ENCODE measurements at regions not wholly inside any gene's neighbourhood (a gene's known extent, or its start where the extent isn't known, plus 50 kb on each side); places are given as distances from the start of the nearest gene placed in this dataset.
"Not testable (repeated sequence)": the region's sequence is repeated elsewhere in the genome, so short reads cannot be mapped to it uniquely, and the experiment has no call there.

DNA sequence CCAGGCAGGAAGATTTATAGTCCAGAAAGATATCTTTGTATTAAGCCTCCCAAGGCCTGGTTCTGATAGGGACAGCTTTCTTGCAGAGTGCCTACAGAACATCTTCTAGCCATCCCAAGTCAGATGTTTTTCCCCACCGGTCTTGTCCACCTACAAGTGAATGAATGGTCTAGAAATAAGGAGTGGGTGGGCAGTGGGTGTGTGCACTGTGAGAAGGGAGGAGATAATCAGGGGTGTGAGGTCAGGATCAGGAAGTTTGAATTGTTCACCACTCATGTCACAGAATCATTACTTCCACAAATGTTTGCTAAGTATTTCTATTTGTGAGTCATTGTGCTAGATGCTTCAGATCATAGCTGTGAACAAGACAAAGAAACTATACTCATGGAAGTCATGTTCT, 332.6 kb downstream of the NKX6-1 start:
- no peak for DNase-seq
- intact Hi-C loops (cut with DNase I), result no loop called here
- ATAC-seq, result no peak

DNA sequence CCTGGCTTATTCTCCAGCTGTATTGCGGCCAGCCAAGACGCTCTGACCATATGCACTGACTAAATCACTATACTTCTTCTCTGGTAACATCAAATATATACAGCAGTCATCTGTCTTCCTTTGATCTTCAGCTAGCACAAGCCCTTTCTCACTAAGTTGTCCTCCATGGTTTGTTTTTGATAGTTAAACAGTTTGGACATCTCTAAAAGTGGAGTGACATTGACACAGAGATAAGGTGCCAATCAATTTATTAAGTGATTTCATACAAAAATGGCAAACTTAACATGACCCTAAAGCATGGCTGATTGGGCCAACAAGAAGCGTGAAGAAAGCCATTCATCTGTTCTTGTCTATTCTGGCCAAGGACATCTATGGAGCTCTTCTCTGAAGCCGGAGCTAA, 334.9 kb downstream of the NKX6-1 start:
- intact Hi-C loops (cut with DNase I), result no loop called here
- ATAC-seq, result no peak
- no peak for DNase-seq

DNA sequence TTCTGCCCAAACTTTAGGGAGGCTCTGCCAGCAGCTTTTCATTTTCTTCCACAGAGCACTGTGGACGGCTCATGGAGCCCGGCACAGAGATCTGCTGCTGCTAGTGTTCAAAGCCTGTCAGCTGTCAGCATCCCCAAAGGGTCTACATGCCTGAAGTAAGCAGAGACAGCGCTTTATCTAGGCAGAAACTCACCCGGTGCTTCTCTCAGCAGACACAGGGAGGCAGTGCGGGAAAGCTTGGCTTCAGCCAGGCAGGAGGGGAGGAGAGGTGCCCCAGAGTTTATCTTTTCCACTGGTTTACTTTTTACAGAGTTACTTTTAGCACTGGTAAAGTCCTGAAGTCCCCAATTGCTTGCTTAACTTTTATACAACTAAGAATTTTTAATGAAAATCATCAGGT, 339.3 kb downstream of the NKX6-1 start:
- ATAC-seq, result no peak
- DNase-seq, result no peak
- intact Hi-C loops (cut with DNase I), result no loop called here

DNA sequence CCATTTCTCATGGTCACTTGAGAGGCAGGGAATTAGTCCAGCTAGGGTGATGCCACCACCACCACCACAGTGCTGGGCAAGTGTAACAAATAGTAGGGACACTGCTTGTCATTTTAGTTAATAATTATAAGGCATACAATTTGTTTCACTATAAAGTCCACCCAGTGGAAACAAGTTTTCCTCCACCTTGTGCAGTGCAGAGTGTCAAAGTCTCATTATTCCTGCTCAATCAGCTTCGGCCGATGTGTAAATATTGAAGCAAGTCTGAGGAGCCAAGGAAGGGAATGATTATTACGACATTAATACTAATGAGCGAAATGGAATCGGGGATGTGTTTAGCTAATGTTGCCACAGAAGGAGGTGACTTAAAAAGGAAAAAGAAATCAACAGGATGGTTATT, 340.4 kb downstream of the NKX6-1 start:
- ATAC-seq (no peak), DNase-seq (no peak)
- intact Hi-C loops (cut with DNase I), result no loop called here

DNA sequence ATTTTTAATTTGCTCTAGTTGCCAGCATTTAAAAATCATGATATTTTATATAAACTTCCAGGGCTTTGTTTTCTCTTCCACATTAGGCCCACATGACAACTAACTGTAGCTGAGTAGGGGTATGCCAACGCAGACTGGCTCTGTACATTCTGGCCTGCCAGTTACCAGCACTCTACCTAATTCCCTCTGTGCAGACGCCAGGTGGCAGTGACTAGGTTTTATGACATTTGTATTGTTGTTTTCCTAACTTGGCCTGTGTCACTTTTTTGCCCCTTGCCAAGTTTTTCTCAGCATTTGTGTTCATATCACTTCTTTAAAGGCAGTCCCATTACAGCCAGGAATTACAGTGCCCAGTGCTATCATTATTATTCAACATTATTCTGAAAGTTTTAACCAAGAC, 347.5 kb downstream of the NKX6-1 start:
- DNase-seq (no peak), ATAC-seq (no peak)
- intact Hi-C loops (cut with DNase I), result no loop called here

DNA sequence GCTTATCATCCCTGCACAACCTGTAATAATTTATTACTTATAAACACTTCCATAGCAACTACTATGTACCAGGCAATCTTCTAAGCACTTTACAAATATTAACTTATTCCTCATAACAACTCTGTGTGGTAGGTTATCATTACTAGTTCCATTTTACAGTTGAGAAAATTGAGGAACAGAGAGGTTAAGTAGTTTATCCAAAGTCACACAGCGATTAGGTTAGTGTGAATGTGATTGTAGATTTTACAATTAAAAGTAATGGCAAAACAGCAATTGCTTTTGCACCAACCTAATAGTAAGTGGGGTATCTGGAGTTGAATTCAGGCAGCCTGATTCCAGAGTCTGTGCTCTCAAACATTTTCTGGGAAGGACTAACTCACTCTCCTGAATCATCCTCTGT, 348.9 kb downstream of the NKX6-1 start:
- intact Hi-C loops (cut with DNase I), result no loop called here
- DNase-seq (no peak), ATAC-seq (no peak)

DNA sequence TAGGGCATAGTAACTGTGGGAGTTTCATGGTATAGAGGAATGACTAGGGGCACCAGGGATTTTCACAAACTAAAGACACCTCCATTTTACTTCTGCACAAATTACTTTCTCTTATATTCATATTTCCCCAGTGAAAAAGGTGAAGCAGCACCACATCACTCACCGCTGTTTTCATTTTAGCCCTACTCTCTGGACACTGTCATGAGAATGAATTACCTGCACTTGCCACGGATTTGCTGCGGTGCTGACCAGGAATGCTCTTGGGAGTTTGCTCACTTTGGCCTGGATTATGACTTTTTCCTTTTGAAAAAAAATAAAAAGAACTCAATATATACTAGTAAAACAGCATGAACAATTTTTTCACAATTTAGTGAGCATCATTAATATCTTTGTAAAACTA, 351.3 kb downstream of the NKX6-1 start:
- ATAC-seq (no peak), DNase-seq (no peak)
- intact Hi-C loops (cut with DNase I), result no loop called here

DNA sequence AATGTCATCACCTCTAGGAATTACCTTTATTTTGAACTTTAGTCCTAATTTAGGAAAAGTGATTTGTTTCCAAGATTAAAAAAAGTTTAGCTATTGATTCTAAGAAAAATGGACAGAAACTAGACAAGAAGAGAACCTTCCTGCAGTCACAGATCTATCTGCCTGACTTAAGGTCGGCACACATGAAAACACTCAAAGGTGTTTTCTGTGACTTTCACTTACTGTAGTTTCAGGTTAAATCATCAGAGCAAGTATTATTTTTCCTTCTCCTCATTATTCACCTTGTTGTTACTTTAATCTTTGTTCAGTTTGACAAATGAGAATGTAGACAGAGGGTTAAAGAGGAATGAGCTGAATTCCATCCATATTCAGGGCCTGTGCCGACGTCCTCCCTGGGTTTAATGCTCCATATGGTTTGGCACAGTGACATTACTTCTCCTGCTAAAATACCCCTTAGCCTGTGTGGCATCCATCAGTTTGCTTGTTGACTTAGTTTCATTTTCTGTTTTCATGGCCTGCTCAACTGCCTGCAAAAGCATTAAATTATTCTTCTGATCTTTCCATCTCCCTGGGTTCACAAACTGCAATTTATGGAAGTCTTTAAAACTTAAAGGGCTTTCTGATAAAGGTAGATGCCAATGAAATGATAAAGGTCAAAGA, 352.7 kb downstream of the NKX6-1 start:
- intact Hi-C loops (cut with DNase I), result no loop called here

DNA sequence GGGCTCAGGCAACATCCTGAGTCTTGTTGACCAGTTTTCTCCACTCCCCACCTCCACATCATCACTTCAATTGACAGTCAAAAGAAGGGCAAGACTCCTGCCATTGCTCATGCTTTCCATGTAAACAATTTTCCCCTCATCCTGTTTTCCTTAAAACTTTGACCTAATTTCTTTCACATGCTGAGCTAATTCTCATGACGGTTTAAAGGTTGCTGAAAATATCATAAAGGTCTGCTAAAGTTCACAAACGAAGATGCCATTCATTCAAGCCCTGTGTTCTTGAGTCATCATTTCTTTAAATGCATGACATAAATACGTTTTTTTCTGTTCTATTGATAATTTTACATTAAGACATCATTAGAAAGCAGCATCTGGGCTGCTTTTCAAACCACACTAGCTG, 353.9 kb downstream of the NKX6-1 start:
- DNase-seq (no peak), ATAC-seq (no peak)
- intact Hi-C loops (cut with DNase I), result no loop called here

More for the DNA sequence above, 352.7 kb downstream of the NKX6-1 start:
- no peak for ATAC-seq
- DNase-seq, result no peak

DNA sequence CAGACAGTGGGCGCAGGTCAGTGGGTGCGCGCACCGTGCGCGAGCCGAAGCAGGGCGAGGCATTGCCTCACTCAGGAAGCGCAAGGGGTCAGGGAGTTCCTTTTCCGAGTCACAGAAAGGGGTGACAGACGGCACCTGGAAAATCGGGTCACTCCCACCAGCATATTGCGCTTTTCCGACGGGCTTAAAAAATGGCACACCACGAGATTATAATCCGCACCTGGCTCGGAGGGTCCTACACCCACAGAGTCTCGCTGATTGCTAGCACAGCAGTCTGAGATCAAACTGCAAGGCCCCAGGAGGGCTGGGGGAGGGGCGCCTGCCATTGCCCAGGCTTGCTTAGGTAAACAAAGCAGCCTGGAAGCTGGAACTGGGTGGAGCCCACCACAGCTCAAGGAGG, 372.2 kb downstream of the NKX6-1 start:
- ATAC-seq; intact Hi-C loops (cut with DNase I); DNase-seq: not testable (repeated sequence)

DNA sequence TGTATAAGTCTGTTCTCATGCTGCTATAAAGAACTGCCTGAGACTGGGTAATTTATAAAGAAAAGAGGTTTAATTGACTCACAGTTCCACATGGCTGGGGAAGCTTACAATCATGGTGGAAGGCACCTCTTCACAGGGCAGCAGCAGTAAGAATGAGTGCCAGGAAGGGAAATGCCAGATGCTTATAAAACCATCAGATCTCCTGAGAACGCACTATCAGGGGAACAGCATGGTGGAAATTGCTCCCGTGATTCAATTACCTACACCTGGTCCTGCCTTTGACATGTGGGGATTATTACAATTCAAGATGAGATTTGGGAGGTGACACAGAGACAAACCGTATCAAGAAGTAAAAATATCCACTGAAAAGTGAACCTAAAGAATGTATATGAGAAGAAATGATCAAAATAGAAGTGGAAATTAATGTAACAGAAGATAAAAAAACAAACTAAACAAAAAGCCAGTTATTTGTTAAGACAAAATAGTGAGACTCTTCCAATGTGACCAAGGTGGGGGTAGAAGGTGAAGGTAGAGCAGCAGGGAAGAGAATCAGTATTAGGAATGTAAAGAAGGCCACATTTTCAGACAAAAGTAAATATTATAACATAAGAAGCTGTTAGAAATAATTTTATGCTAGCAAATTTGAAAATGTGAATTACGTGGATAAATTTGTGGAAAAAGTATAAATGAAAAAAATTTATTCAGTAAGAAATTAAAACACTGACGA, 372.9 kb downstream of the NKX6-1 start:
- ATAC-seq (no peak), DNase-seq (no peak)
- intact Hi-C loops (cut with DNase I), result no loop called here

DNA sequence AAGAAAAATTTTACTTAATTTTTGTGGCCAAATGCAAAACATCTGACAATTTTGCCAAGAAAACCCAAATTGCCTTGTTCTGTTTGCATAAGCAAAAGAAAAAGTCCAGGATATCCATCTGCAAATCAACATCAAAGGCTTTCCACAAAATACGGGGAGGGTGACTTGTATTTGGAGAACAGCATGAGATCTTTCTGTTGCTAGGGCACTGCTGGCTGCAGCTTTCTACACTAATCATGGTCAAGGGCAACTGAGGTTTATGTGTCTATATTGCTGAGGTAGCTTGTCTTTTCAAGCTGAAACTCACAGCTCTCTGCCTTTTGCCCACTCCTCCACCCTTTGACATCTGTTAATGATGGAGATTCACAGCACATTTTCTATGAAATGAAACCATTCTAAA, 389.1 kb downstream of the NKX6-1 start:
- no peak for DNase-seq
- ATAC-seq, result no peak
- intact Hi-C loops (cut with DNase I), result no loop called here

DNA sequence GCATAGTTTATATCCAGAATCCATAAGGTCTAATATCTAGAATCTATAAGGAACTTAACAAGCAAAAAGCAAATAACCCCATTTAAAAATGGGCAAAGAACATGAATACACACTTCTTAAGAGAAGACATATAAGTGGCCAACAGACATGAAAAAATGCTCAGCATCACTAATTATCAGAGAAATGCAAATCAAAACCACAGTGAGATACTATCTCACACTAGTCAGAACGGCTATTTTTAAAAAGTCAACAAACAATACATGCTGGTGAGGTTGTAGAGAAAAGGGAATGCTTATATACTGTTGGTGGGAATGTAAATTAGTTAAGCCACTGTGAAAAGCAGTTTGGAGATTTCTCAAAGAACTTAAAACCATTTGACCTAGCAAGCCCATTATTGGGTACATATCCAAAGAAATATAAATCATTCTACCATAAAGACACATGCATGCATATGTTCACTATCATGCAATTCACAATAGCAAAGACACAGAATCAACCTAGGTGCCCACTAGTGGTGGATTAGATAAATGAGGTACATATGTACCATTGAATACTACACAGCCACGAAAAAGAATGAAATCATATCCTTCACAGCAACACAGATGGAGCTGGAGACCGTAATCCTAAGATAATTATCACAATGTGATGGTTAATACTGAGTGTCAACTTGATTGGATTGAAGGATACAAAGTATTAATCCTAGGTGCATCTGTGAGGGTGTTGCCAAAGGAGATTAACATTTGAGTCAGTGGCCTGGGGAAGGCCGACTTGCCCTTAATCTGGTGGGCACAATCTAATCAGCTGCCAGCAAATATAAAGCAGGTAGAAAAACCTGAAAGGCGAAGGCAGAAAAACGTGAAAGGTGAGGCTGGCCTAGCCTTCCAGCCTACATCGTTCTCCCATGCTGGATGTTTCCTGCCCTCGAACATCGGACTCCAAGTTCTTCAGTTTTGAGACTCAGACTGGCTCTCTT, 397.2 kb downstream of the NKX6-1 start:
- ATAC-seq; intact Hi-C loops (cut with DNase I); DNase-seq: not testable (repeated sequence)

DNA sequence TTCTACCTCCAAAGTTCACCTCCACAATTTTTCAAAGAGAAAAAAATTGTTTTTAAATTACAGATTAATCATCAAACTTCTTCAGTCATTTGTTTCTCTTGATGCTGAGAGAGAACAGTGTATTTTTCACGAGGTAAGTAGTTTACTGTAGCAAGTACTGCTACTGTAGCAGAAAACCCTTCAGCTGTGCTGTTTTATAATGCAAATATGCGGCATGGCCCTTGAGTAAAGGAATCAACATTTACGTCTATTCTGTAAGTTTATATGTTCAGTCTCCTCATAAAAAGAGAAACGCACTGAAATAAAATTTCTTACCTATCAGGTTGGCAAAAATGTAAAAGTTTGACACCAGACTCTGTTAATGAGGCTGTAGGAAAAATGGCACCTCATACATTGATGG, 399.0 kb downstream of the NKX6-1 start:
- no peak for ATAC-seq
- intact Hi-C loops (cut with DNase I), result no loop called here
- DNase-seq, result no peak

DNA sequence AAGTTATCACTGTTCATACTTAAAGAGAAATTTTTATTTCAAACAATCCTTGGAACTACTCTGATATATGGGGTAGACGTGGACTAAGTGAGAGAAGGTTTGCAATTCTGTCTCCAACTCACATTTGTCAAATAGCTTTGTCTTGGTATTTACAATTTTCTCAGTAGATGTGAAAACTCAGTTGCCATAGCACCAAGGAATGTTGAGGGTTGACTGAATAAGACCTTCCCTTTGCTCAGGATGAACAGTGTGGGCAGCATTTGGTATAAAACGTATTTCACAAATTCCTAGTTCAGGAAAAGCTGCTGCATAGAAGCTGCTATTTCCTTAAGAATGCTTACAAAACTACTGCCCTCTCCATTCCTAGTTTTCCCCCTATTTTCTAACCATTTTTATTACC, 399.5 kb downstream of the NKX6-1 start:
- intact Hi-C loops (cut with DNase I), result no loop called here
- ATAC-seq (no peak), DNase-seq (no peak)

DNA sequence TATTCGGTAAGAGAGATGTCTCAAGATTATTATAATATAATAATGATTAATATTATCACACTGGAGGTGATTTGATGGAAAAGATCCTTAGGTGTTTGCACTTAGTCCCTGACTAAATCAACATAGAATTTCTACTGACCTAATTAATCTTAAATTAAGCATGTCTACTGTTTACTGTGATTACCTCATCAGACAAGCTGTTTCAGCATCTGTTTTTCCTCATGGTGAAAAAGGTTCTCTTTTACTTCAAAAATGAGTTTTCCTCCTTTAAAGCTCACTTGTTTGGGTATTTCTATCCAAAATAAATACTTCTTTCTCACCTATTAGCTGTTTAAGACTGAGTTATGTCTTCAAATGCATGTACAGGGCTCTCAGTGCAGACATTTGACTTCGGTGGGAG, 407.8 kb downstream of the NKX6-1 start:
- DNase-seq (no peak), ATAC-seq (no peak)
- intact Hi-C loops (cut with DNase I), result no loop called here

DNA sequence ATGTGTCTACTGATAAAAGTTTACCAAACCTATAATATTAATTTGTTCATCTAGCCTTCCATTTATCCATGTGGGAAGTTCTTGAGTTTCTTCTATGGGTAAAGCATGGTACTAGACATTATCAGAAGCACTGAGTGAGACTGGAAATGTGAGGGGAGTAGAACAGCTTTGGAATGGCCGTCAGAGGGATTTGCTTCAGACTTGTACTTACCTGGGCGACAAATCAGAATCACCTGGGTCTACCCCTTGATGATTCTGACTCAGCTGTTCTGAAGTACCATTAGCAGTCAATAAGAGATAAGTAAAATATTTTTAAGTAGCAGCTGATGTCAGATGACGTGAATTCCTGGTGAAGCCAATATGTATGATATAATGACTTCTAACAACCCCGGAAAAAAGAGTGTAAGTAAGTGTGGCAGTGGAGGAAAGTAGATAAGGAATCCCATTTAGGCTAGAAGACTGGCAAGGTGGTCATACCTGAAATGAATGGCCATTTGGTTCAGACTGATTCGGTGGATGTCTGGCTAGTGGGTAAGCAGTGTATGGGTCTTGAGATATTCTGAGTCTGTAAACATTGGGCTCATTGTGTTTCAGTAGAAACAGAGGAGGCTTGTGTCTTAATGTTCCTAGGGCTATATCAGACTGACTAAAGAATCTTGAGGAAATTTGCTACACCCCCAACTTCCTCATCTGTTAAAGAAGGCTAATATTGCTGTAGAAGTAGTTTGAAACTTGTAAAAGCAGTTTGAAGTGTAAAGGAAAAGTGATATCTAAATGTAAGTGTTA, 409.2 kb downstream of the NKX6-1 start:
- DNase-seq (no peak), ATAC-seq (no peak)
- intact Hi-C loops (cut with DNase I), result no loop called here

DNA sequence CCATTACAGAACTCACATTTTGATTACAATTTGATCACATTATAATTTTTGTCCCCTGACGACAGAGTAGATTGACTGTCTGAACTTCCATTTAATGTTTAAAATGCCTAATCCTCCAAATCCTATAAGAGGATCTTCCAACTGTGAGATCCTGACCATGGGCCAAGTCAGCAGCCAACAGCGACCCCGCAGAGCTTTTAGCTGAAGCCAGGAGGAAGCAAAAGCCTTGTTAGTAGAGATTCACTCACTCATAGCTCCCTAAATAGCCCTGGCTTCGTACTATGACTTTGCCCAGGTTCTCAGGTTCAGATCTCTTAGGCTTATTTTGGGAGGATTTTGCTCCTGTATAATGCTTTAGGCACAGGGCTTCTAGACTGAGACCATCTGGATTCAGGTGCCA, 413.1 kb downstream of the NKX6-1 start:
- no peak for ATAC-seq
- no peak for DNase-seq
- intact Hi-C loops (cut with DNase I), result no loop called here

DNA sequence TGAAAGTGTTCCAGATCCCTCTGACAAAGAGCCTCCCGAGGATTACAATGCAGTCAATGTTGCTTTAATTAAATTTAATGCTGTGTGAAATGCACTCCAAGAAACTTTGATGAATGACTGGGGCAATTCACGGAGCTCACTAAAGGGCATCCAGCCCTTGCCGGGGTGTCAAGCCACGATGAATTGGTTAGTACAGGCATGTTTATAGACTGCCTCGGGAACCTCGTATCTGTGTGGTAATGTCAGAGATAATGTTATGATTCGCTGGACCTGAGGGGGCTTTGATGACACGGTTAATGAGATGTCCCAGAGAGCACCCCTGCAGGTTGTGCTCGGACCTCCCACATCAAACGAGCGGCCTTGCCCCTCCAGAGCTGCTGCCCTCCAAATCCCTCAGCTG, 428.8 kb downstream of the NKX6-1 start:
- intact Hi-C loops (cut with DNase I), result no loop called here
- ATAC-seq, result no peak
- no peak for DNase-seq
